Kidney epithelial cell (primary cell): ENCODE measurements at regions not wholly inside any gene's neighbourhood (a gene's known extent, or its start where the extent isn't known, plus 50 kb on each side); places are given as distances from the start of the nearest gene placed in this dataset.

Source experiments
- DNase-seq: peaks from one replicate; pipeline ENCODE4 v3.0.0-alpha.2; 2010; ENCODE audit warnings: low read depth
- H3K27me3 ChIP-seq: 2 replicates; pipeline ENCODE4 v1.6.0; 2011; ENCODE audit warnings: low read length; ENCODE audit not compliant: control insufficient read depth, insufficient read depth
- H3K36me3 ChIP-seq: 2 replicates; pipeline ENCODE4 v1.5.1; 2011; ENCODE audit warnings: low read length; ENCODE audit not compliant: control insufficient read depth, insufficient read depth
- H3K4me3 ChIP-seq: 2 replicates; pipeline ENCODE4 v1.5.1; 2011; ENCODE audit warnings: low read depth, mild to moderate bottlenecking, control low read depth, low read length
- TF ChIP-seq, protein P1 (sequence below): IDR thresholded peaks from 2 replicates; pipeline ENCODE4 v1.5.1; 2011; ENCODE audit warnings: mild to moderate bottlenecking, moderate library complexity, low read length, control low read depth, inconsistent platforms; ENCODE audit not compliant: insufficient read depth, poor library complexity, severe bottlenecking

DNA sequence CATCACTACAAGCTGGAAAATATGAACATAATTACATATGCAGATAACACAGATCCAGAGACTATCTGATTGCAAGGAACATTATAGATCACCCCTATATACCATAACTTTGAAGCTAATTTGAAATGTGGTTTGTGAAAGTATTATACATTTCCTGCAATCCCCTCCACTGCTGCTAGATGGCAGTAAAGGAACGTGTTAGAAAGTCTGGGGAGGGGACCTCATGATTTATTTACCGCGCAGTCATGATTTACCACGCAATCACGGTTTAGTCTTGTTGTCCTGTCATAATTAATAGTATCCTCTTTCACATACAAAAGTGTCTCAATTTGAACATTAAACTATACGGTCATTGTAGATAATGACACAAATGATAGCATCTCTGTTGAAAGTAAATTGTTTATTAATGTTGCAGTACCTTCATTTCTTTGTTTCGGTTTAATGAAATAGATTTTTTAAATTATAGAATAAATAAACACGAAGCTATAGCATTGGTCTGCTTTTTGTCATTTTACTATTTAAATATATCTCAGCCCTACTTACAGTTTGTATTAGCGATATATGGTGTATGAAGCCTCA is 145.3 kb upstream of the PRSS1 start:
- Histone ChIP-seq H3K4me3 (no peak overlapping the region), H3K36me3 (no peaks in the 10 kb centered on the region), H3K27me3 (no peaks in the 10 kb centered on the region)
- TF ChIP-seq, protein P1, sequence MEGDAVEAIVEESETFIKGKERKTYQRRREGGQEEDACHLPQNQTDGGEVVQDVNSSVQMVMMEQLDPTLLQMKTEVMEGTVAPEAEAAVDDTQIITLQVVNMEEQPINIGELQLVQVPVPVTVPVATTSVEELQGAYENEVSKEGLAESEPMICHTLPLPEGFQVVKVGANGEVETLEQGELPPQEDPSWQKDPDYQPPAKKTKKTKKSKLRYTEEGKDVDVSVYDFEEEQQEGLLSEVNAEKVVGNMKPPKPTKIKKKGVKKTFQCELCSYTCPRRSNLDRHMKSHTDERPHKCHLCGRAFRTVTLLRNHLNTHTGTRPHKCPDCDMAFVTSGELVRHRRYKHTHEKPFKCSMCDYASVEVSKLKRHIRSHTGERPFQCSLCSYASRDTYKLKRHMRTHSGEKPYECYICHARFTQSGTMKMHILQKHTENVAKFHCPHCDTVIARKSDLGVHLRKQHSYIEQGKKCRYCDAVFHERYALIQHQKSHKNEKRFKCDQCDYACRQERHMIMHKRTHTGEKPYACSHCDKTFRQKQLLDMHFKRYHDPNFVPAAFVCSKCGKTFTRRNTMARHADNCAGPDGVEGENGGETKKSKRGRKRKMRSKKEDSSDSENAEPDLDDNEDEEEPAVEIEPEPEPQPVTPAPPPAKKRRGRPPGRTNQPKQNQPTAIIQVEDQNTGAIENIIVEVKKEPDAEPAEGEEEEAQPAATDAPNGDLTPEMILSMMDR: peak; percentile 89
- DNase-seq: no peak

DNA sequence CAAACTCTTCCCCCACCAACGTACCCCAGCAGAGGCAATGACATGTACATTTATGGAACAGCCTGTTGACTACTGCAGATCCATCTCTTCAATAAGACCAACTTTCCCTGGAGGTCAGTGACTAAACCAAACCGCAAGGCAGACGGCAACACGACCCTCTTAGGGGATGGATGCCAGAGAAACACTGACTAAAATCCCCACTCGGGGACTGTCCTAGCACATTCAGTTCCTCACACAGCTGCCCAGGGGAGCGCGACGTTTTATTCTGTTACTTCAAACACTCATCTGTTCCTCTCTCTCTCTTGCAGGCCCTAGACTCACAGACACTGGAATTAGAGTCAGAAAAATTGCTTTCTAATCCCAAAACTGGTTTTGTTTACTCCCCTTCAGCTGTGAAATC is 146.5 kb upstream of the PRSS1 start:
- no peaks in the 10 kb centered on the region for H3K36me3 ChIP-seq

DNA sequence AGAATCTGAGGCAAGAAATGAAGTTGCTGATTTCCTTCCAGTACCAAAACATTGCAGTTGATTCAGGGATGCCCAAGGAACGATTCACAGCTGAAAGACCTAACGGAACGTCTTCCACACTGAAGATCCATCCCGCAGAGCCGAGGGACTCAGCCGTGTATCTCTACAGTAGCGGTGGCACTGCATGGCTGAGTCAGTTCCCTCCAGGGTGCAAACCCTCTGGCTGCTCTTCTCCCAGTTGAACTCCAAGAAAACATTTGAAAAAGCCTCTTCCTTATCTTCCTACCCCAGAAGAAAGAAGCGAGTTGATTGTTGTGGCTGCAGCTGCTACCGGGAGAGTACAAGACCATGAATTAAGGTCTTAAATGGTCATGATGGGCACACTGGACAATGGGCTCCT is 147.1 kb upstream of the PRSS1 start:
- H3K4me3 ChIP-seq: no peak overlapping the region
- no peaks in the 10 kb centered on the region for H3K36me3 ChIP-seq
- no peak for DNase-seq
- TF ChIP-seq, protein P1: no peak
- H3K27me3 ChIP-seq: no peaks in the 10 kb centered on the region

More for the DNA sequence above, 146.5 kb upstream of the PRSS1 start:
- TF ChIP-seq, protein P1: no peak
- no peaks in the 10 kb centered on the region for H3K27me3 ChIP-seq
- no peak for DNase-seq
- no peak overlapping the region for H3K4me3 ChIP-seq

DNA sequence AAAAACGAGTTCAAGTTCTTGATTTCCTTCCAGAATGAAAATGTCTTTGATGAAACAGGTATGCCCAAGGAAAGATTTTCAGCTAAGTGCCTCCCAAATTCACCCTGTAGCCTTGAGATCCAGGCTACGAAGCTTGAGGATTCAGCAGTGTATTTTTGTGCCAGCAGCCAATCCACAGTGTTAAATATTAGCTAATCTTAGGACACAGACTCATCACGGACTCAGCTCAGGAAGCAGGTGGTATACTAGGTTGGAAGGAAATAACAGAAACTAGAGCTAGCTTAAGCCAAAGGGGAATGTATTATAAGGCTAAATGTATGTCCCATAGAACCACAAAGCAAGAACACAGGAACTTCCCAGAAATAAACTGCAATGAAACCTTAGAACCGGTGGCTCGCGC is 151.0 kb upstream of the PRSS1 start:
- TF ChIP-seq, protein P1: no peak
- no peaks in the 10 kb centered on the region for H3K36me3 ChIP-seq
- no peaks in the 10 kb centered on the region for H3K27me3 ChIP-seq
- no peak overlapping the region for H3K4me3 ChIP-seq
- DNase-seq: no peak

DNA sequence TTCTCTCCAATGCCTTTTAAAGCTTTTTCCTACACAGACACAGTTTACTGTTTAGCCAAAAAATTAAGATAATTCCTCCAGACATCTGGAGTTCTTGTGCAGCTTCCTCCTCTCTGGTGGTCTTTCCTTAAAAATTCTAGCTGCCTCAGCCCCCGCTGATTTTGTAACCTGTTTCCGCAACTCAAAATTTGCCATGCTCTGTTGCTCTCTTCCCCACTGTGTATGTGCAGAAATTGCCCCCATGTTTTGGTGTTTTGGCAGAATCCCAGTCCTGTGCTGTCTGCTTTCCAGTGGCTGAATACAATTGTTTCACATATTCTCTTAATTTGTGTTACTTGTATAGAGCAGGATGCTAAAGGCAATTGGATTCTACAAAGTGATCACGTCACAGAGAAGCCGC is 151.7 kb upstream of the PRSS1 start:
- no peak overlapping the region for H3K4me3 ChIP-seq
- DNase-seq: no peak
- H3K36me3 ChIP-seq: no peaks in the 10 kb centered on the region
- TF ChIP-seq, protein P1: no peak
- H3K27me3 ChIP-seq: no peaks in the 10 kb centered on the region

DNA sequence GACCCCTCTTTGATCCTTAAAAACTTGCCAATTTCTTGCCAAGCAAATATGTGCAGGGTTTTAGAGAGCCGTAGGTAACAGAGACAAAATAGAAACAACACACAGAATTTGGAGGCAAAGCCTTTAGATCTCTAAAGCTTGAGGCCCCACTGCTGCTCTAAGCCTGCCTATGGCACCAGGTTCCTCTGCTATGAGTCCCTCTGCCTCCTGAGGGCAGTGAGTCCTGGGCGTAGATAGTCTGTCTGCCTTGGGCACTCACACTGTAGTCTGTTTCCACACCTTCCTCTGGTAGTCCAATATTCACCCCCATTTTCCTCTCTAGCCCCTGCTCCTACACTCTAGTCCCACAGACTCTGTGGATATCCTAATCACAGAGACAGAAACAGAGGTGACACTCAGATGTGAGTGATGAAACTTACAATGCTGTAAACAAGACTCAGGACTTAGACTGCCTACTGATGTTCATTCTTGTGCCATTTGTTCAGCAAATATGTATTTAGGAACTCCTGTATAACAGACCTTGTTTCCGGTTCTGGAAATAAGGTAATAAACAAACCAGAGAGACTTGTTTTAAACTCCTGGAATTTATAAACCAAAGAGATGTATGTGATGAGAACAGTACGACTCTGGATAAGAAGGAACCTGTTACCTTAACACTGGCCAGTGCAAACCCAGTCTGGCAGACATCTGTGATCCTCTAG is 153.3 kb upstream of the PRSS1 start:
- TF ChIP-seq, protein P1: no peak
- no peak for DNase-seq
- no peak overlapping the region for H3K4me3 ChIP-seq
- H3K36me3 ChIP-seq: no peaks in the 10 kb centered on the region
- H3K27me3 ChIP-seq: no peaks in the 10 kb centered on the region
